Gastroesophageal sphincter (tissue), 2 donors: ENCODE measurements at regions not wholly inside any gene's neighbourhood (a gene's known extent, or its start where the extent isn't known, plus 50 kb on each side); places are given as distances from the start of the nearest gene placed in this dataset.
"Not testable (repeated sequence)": the region's sequence is repeated elsewhere in the genome, so short reads cannot be mapped to it uniquely, and the experiment has no call there.

Experiments
- EP300 ChIP-seq: sonication (generic); formaldehyde crosslinking; IDR thresholded peaks from one replicate; pipeline ENCODE4 v1.6.1; 2017; ENCODE audit warnings: antibody characterized with exemption, mild to moderate bottlenecking
- POLR2AphosphoS5 ChIP-seq: sonication (generic); formaldehyde crosslinking; IDR thresholded peaks from one replicate; pipeline ENCODE4 v1.6.1; 2017; ENCODE audit warnings: antibody characterized with exemption

- not testable (repeated sequence) for TF ChIP-seq EP300, POLR2AphosphoS5
Measured at GRCh38 chr14:44835928-44836327, 125.8 kb downstream of the KLHL28 start.
